ENCODE measurements at regions not wholly inside any gene's neighbourhood (a gene's known extent, or its start where the extent isn't known, plus 50 kb on each side); places are given as distances from the start of the nearest gene placed in this dataset.

GRCh38 chr16:11456741-11457140 is 111.5 kb downstream of the RMI2 start:
- TF ChIP-seq, protein P1, sequence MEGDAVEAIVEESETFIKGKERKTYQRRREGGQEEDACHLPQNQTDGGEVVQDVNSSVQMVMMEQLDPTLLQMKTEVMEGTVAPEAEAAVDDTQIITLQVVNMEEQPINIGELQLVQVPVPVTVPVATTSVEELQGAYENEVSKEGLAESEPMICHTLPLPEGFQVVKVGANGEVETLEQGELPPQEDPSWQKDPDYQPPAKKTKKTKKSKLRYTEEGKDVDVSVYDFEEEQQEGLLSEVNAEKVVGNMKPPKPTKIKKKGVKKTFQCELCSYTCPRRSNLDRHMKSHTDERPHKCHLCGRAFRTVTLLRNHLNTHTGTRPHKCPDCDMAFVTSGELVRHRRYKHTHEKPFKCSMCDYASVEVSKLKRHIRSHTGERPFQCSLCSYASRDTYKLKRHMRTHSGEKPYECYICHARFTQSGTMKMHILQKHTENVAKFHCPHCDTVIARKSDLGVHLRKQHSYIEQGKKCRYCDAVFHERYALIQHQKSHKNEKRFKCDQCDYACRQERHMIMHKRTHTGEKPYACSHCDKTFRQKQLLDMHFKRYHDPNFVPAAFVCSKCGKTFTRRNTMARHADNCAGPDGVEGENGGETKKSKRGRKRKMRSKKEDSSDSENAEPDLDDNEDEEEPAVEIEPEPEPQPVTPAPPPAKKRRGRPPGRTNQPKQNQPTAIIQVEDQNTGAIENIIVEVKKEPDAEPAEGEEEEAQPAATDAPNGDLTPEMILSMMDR (conservative IDR thresholded peaks at IDR 0.05; ENCODE audit: low read depth, low read length), result no peak
- no peak for TF ChIP-seq EZH2 (IDR thresholded peaks at IDR 0.05; ENCODE audit: borderline replicate concordance, low read depth, low read length, poor library complexity, severe bottlenecking)

Measured in A673 (cell line).